ENCODE measurements at regions not wholly inside any gene's neighbourhood (a gene's known extent, or its start where the extent isn't known, plus 50 kb on each side); places are given as distances from the start of the nearest gene placed in this dataset.

- DNase-seq: no peak
- no peaks in the 10 kb centered on the region for H3K9me3 Mint-ChIP-seq
- TF ChIP-seq CTCF (IDR thresholded peaks at IDR 0.05): no peak
- no peaks in the 10 kb centered on the region for H3K4me1 Mint-ChIP-seq
- H3K27me3 Mint-ChIP-seq (ENCODE audit: low read depth, poor library complexity): peaks cover 6% of the 10 kb centered on the region
- no peak overlapping the region for H3K27ac Mint-ChIP-seq
- no peak overlapping the region for H3K4me3 Mint-ChIP-seq
- H3K36me3 Mint-ChIP-seq (ENCODE audit: low read depth): no peaks in the 10 kb centered on the region
Measured at GRCh38 chr16:20192801-20193200, 119.1 kb upstream of the GPR139 start.

GRCh38 chr16:20191566-20191965 is 117.9 kb upstream of the GPR139 start:
- no peaks in the 10 kb centered on the region for H3K4me1 Mint-ChIP-seq
- H3K36me3 Mint-ChIP-seq (ENCODE audit: low read depth): no peaks in the 10 kb centered on the region
- H3K27me3 Mint-ChIP-seq (ENCODE audit: low read depth, poor library complexity): peaks cover 6% of the 10 kb centered on the region
- H3K4me3 Mint-ChIP-seq: no peak overlapping the region
- TF ChIP-seq CTCF (IDR thresholded peaks at IDR 0.05): no peak
- H3K27ac Mint-ChIP-seq: no peak overlapping the region
- H3K9me3 Mint-ChIP-seq: no peaks in the 10 kb centered on the region
- DNase-seq: no peak

- H3K36me3 Mint-ChIP-seq (ENCODE audit: low read depth): no peaks in the 10 kb centered on the region
- peaks cover 11% of the 10 kb centered on the region for H3K27me3 Mint-ChIP-seq (ENCODE audit: low read depth, poor library complexity)
- TF ChIP-seq CTCF (IDR thresholded peaks at IDR 0.05): no peak
- peaks cover 4% of the 10 kb centered on the region for H3K9me3 Mint-ChIP-seq
- DNase-seq: no peak
- no peak overlapping the region for H3K4me3 Mint-ChIP-seq
- no peak overlapping the region for H3K27ac Mint-ChIP-seq
- no peaks in the 10 kb centered on the region for H3K4me1 Mint-ChIP-seq
Measured at GRCh38 chr16:20181949-20182348, 108.3 kb upstream of the GPR139 start.

DNA sequence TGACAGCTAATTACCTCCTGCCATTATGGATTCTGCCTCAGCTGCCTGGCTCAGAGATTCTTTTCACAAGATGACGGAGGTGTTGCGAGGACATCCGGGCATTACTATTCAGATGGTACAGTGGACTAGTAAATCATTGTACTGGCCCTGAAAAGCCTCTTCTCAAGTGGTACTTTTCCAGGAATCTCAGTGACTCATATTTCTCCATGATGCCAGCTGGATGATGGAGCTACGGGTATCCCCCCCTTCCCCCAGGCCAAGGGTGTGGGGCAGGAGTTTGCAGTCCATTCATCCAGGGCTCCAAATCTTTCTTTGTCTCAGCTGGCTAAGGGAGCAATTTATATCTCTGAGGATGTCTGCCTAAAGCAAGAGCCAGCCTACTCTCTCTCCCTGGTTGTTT is 107.7 kb upstream of the GPR139 start:
- no peak for TF ChIP-seq CTCF (IDR thresholded peaks at IDR 0.05)
- Mint-ChIP-seq H3K36me3 (ENCODE audit: low read depth) (no peaks in the 10 kb centered on the region), H3K4me3 (no peak overlapping the region), H3K27ac (no peak overlapping the region), H3K27me3 (ENCODE audit: low read depth, poor library complexity) (peaks cover 12% of the 10 kb centered on the region), H3K4me1 (no peaks in the 10 kb centered on the region), H3K9me3 (peaks cover 4% of the 10 kb centered on the region)
- DNase-seq: no peak

DNA sequence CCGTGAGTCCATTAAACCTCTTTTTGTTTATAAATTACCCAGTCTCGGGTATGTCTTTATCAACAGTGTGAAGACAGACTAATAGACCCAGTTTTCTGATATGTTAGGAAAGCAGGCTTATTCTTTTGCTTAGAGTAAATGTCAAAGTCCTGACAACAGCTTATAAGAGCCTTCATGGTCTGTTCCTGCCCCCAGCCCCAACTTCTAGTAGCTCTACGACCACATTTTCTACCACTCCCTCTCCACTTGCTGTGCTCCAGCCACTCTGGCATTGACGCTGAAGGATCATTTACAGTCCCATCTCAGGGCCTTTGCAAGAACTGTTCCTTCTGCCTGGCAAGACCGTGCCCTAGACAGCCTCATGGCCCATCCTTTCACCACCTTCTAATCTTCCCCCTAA is 104.6 kb upstream of the GPR139 start:
- peak overlapping the region; percentile 13 for H3K27ac Mint-ChIP-seq
- no peaks in the 10 kb centered on the region for H3K36me3 Mint-ChIP-seq (ENCODE audit: low read depth)
- no peaks in the 10 kb centered on the region for H3K4me1 Mint-ChIP-seq
- no peaks in the 10 kb centered on the region for H3K9me3 Mint-ChIP-seq
- no peak for DNase-seq
- no peak for TF ChIP-seq CTCF (IDR thresholded peaks at IDR 0.05)
- H3K27me3 Mint-ChIP-seq (ENCODE audit: low read depth, poor library complexity): peaks cover 12% of the 10 kb centered on the region
- no peak overlapping the region for H3K4me3 Mint-ChIP-seq

DNA sequence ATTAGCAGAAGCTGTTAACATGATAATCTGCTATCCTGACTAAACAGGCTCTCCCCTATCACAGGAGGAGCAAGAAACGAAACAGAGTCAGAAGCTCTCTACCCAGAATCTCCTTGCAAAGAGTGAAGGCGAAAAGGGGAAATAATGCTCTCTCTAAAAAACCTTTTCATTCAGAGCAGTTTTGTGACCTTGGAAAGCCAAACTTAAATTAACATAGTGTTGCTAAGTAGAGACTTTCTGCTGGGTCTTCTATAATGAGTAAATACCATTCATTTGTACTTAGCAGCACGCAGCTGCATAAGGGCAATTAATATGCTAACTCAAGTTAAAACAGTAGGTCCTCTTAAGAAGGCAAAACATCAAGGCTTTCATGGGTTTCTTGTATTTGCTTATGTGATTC is 101.7 kb upstream of the GPR139 start:
- Mint-ChIP-seq H3K4me3 (no peak overlapping the region), H3K4me1 (no peaks in the 10 kb centered on the region), H3K36me3 (ENCODE audit: low read depth) (no peaks in the 10 kb centered on the region), H3K27me3 (ENCODE audit: low read depth, poor library complexity) (peaks cover 12% of the 10 kb centered on the region), H3K9me3 (no peaks in the 10 kb centered on the region), H3K27ac (no peak overlapping the region)
- DNase-seq: no peak
- TF ChIP-seq CTCF (IDR thresholded peaks at IDR 0.05): no peak

Measured in nephron progenitor cell (in vitro differentiated cells).